ENCODE measurements at regions not wholly inside any gene's neighbourhood (a gene's known extent, or its start where the extent isn't known, plus 50 kb on each side); places are given as distances from the start of the nearest gene placed in this dataset.

- TF ChIP-seq CTCF (IDR thresholded peaks at IDR 0.05; ENCODE audit: borderline replicate concordance, control extremely low read depth, extremely low read depth, insufficient read depth, missing control alignments) = no peak
- no peak for DNase-seq (ENCODE audit: low spot score)
- in situ Hi-C loops (cut with MboI; ENCODE audit: low sequenced_read_pairs, unreplicated experiment) = no loop called here
These were observed 131.4 kb upstream of the CNTN1 start for GRCh38 chr12:40560848-40561247.

GRCh38 chr12:40561395-40561966 lies 130.8 kb upstream of the CNTN1 start:
- in situ Hi-C loops (cut with MboI; ENCODE audit: low sequenced_read_pairs, unreplicated experiment) = no loop called here
- peak; percentile 14 for DNase-seq (ENCODE audit: low spot score)
- TF ChIP-seq CTCF (IDR thresholded peaks at IDR 0.05; ENCODE audit: borderline replicate concordance, control extremely low read depth, extremely low read depth, insufficient read depth, missing control alignments) = no peak

GRCh38 chr12:40565029-40565633 lies 127.1 kb upstream of the CNTN1 start:
- in situ Hi-C loops (cut with MboI; ENCODE audit: low sequenced_read_pairs, unreplicated experiment) = no loop called here
- no peak for DNase-seq (ENCODE audit: low spot score)
- no peak for TF ChIP-seq CTCF (IDR thresholded peaks at IDR 0.05; ENCODE audit: borderline replicate concordance, control extremely low read depth, extremely low read depth, insufficient read depth, missing control alignments)

- DNase-seq (ENCODE audit: low spot score) = no peak
- TF ChIP-seq CTCF (IDR thresholded peaks at IDR 0.05; ENCODE audit: borderline replicate concordance, control extremely low read depth, extremely low read depth, insufficient read depth, missing control alignments) = no peak
- in situ Hi-C loops (cut with MboI; ENCODE audit: low sequenced_read_pairs, unreplicated experiment) = no loop called here
These were observed 126.0 kb upstream of the CNTN1 start for GRCh38 chr12:40566271-40566670.

- TF ChIP-seq CTCF (IDR thresholded peaks at IDR 0.05; ENCODE audit: borderline replicate concordance, control extremely low read depth, extremely low read depth, insufficient read depth, missing control alignments) = no peak
- in situ Hi-C loops (cut with MboI; ENCODE audit: low sequenced_read_pairs, unreplicated experiment) = no loop called here
- DNase-seq (ENCODE audit: low spot score) = no peak
These were observed 122.5 kb upstream of the CNTN1 start for GRCh38 chr12:40569626-40570179.

- in situ Hi-C loops (cut with MboI; ENCODE audit: low sequenced_read_pairs, unreplicated experiment) = no loop called here
- no peak for DNase-seq (ENCODE audit: low spot score)
- TF ChIP-seq CTCF (IDR thresholded peaks at IDR 0.05; ENCODE audit: borderline replicate concordance, control extremely low read depth, extremely low read depth, insufficient read depth, missing control alignments) = no peak
These were observed 119.2 kb upstream of the CNTN1 start for GRCh38 chr12:40573024-40573423.

Measured in GM13976 (cell line).